ENCODE measurements at regions not wholly inside any gene's neighbourhood (a gene's known extent, or its start where the extent isn't known, plus 50 kb on each side); places are given as distances from the start of the nearest gene placed in this dataset.

DNA sequence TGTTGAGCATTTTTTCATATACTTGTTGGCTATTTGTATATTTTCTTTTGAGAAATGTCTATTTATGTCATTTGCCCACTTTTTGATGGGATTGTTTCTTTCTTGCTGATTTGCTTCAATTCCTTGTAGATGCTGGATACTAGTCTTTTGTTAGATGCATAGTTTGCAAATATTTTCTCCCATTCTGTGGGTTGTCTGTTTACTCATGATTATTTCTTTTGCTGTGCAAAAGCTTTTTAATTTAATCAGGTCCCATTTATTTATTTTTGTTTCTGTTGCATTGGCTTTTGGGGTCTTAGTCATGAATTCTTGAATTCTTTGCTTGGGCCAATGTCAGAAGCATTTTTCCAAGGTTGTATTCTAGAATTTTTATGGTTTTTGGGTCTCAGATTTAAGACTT is 251.7 kb downstream of the WNT5A start:
- TF ChIP-seq, protein P1, sequence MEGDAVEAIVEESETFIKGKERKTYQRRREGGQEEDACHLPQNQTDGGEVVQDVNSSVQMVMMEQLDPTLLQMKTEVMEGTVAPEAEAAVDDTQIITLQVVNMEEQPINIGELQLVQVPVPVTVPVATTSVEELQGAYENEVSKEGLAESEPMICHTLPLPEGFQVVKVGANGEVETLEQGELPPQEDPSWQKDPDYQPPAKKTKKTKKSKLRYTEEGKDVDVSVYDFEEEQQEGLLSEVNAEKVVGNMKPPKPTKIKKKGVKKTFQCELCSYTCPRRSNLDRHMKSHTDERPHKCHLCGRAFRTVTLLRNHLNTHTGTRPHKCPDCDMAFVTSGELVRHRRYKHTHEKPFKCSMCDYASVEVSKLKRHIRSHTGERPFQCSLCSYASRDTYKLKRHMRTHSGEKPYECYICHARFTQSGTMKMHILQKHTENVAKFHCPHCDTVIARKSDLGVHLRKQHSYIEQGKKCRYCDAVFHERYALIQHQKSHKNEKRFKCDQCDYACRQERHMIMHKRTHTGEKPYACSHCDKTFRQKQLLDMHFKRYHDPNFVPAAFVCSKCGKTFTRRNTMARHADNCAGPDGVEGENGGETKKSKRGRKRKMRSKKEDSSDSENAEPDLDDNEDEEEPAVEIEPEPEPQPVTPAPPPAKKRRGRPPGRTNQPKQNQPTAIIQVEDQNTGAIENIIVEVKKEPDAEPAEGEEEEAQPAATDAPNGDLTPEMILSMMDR (IDR thresholded peaks at IDR 0.05; ENCODE audit: low read depth, low read length) = no peak
- TF ChIP-seq POLR2A (IDR thresholded peaks at IDR 0.05; ENCODE audit: extremely low read depth, insufficient read length) (no peak), MYC (IDR thresholded peaks at IDR 0.05; ENCODE audit: low read depth, low read length) (no peak)
- TF ChIP-seq, protein P2, sequence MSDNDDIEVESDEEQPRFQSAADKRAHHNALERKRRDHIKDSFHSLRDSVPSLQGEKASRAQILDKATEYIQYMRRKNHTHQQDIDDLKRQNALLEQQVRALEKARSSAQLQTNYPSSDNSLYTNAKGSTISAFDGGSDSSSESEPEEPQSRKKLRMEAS (IDR thresholded peaks at IDR 0.05; ENCODE audit: low read depth, low read length) = no peak
